GM12873 (cell line): ENCODE measurements at regions not wholly inside any gene's neighbourhood (a gene's known extent, or its start where the extent isn't known, plus 50 kb on each side); places are given as distances from the start of the nearest gene placed in this dataset.
A peak's percentile ranks its signal among the peaks of the same experiment; 100 is the strongest.

ENCODE experiments used
- TF ChIP-seq, protein P1 (sequence below): IDR thresholded peaks from 2 replicates; pipeline ENCODE4 v1.5.1; 2012; ENCODE audit warnings: low read depth, mild to moderate bottlenecking, moderate library complexity, low read length, control low read depth; ENCODE audit not compliant: insufficient read depth; ENCODE audit errors: missing control alignments

DNA sequence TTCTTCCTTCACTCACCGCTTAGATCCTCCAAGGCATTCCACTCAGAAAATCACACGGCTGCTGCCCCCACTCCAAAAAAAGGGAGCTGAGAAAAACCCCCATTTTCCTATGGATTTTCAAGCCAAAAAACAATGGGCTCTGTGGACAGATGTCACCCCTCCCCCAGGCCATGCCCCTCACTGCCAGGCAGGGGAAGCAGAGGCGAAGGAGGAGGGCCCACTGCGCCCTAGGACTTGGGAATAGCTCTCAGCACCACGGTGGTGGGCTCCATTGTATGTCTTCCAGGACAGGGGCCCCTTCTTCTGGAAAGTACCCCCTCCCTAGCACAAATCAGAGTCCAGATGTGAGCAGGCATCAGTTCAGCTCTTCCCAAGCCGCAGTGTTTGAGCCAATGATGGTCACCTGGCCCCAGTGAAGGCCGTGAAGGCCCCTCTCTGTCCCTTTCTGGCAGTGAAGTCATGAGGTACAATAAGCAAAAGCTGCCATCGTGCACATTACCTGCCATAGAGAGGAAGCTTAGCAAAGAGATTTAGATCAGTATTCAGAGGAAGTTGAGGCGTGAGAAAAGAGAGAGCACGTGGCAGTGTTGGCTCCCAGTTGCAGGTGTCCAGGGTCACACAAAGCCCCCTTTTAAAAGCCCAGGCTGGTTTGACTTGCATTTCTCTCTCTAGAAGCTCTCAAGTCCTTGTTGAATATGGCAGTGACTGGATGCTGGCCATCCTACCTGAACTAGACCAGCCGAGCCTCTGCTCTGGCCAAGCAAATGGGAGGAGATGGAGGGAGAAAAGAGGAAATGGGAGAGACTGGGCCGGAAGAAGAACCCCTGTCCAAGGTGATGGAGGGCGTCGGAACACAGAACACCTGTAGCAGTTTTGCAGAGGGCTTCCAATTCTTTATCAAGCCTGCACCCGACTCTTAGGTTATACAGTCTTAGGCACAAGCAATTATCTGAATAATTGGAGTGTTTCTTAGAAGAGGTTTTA, 149.0 kb downstream of the TOMM20 start:
- TF ChIP-seq, protein P1, sequence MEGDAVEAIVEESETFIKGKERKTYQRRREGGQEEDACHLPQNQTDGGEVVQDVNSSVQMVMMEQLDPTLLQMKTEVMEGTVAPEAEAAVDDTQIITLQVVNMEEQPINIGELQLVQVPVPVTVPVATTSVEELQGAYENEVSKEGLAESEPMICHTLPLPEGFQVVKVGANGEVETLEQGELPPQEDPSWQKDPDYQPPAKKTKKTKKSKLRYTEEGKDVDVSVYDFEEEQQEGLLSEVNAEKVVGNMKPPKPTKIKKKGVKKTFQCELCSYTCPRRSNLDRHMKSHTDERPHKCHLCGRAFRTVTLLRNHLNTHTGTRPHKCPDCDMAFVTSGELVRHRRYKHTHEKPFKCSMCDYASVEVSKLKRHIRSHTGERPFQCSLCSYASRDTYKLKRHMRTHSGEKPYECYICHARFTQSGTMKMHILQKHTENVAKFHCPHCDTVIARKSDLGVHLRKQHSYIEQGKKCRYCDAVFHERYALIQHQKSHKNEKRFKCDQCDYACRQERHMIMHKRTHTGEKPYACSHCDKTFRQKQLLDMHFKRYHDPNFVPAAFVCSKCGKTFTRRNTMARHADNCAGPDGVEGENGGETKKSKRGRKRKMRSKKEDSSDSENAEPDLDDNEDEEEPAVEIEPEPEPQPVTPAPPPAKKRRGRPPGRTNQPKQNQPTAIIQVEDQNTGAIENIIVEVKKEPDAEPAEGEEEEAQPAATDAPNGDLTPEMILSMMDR, result no peak

DNA sequence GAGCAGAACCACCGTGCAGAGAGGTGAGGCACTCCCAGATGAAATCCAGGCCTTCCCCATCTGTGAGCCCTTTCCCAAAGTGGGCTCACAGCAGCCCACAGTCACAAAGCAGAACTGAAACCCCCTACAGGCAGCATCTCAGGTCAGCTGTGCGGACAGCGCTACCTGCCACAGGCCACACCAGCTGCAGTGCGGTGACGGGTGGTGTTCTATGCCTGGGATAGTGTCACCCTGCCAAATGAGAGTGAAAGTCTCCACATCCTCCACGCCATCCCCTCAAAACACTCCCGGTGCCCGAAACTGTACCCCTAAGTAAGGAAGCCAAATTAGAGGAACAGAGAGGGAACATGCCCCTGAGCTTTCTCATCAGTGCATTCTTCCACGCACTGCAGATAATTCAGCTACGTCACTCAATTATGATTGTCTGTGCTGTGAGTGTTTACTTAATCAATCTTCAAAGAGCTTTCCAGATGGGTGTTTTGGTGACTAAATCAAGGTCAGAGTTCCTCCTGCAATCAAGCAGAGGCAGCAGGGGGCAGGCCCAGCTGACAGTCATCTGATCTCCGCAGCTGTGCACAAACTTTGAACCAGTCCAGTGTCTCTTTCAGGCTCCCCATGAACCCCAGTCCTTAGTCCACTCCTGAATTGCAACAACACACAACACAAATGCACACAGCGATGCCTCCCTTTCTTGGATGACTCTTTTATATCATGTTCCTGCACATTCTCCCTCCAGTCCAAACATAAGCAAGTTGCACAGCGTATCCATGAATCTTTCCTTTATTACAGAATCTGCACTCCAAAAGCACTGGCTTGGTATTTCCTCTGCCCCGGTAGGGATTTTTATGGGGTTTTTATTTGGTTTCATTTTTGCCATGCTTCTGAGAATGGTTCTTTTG, 150.0 kb downstream of the TOMM20 start:
- TF ChIP-seq, protein P1, result peak; percentile 33

DNA sequence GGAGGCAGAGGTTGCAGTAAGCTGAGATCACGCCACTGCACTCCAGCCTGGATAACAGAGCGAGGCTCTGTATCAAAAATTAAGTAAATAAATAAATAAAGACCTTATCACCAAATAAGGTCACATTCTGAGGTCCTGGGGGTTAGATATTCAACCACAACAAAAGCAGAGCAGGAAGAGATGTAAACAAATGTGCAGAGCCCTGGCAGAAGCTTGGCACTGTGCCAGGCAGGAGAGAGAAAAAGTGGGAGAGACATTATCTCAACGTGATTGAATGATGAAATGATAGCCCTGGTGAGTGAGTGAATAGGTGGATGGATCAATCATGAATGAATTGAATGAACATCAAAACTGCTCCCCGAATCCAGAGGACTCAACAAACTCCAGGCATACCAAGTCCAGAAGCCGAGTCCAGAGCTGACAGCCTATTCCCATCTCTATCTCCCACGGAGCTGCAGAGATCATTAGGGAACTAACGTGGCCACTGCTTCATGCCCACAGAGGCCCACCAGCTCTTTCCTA, 150.7 kb downstream of the TOMM20 start:
- TF ChIP-seq, protein P1, result no peak

DNA sequence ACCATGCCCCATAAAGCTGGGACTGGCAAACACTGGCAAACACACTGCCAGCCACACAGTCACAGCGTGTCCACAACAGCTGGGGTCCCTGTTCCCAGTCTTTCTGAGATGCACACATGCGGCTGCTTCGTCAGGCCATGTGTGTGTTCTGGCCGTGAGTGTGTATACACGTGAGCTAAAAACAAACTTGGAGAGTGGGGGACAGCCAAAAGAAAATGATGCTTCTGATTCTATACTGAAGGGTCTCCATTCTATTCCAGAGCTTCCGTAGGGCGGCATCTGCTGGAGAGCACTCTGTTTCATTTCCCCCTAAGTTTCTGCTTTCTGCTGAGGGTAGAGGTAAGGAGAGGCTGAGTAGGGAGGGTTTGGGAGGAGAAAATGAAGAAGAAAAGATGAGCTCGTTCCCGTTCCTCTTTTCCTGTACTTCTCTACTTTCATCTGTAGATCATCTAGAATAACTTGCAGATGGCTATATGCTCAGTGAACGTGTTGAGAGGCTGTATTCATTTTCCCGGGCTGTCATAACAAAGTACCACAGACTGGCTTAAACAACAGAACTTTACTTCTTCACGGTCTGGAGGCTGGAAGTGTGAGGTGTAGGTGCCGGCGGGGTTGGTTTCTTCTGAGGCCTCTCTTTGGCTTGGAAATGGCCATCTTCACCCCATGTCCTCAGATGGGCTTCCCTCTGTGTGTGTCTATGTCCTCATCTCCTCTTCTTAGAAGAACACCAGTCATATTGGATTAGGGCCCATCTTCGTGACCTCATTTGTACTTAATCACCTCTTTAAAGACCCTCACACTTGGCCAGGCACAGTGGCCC, 151.6 kb downstream of the TOMM20 start:
- TF ChIP-seq, protein P1, result no peak

DNA sequence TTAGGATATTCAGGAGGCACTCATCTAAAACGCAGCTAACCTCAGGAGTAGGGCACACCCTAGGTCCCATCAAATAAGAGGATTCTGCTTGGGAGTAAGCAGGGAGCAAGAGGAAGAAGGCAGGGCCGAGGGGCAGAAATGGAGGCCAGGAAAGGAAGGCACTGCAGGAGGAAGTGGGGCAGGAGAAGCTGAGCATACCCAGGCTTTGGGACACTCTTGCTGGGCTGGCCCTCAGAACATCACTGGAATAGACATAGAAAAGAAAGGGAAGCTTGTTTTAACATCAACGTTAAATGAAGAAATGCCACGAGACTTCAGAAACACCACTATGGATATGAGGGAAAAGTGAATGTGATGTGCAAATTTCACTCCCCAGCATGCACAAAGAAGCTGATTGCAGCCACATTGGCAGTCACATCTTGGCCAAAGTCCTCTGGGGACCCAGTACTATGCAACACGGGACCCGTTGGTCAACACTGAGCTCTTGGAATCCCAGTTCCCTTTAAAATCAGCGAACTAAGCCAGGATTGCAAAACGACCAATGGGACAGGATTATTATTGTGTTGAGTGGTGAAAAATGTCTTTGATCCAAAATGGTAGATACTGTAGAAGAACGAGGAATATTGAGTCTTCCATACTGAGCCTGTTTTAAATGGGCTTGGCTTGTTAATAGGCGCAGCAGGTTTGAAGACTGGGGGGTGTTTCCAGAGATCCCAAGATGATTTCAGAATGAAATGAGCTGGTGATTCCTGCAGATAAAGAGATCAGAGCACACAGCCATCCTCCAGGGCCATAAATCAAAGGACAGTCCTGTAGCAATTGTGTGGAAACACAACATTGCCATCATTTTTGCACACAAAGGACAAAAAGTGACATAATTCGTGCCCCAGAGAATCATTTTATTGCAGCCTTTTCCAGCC, 152.4 kb downstream of the TOMM20 start:
- TF ChIP-seq, protein P1, result no peak
